Peyer's patch (tissue), 4 donors: ENCODE measurements at regions not wholly inside any gene's neighbourhood (a gene's known extent, or its start where the extent isn't known, plus 50 kb on each side); places are given as distances from the start of the nearest gene placed in this dataset.

Experiments used
- CTCF ChIP-seq, 6 experiments: fragments of 450-650 bp in 4 of 6; fragments of 200-600 bp in 2 of 6; sonication (generic) in 1 of 6; IDR thresholded peaks; one replicate each; pipeline ENCODE4 v1.5.1; 2017 to 2019; ENCODE audit warnings: antibody characterized with exemption in 6 of 6, mild to moderate bottlenecking in 3 of 6, moderate library complexity in 1 of 6
- POLR2A ChIP-seq, 2 donors: fragments of 450-650 bp; IDR thresholded peaks; one replicate each; pipeline ENCODE4 v1.5.1; 2017; ENCODE audit warnings: antibody characterized with exemption in 2 of 2, mild to moderate bottlenecking in 2 of 2, moderate library complexity in 2 of 2

GRCh38 chr19:21617740-21618339, 112.4 kb downstream of the ZNF429 start:
- TF ChIP-seq POLR2A (IDR thresholded peaks at IDR 0.05) (no peak), CTCF (IDR thresholded peaks at IDR 0.05) (no peak)
